PC-3 (cell line): ENCODE measurements at regions not wholly inside any gene's neighbourhood (a gene's known extent, or its start where the extent isn't known, plus 50 kb on each side); places are given as distances from the start of the nearest gene placed in this dataset.

Experiments
- ATAC-seq: fragments of 200-7000 bp; cut with Tn5 transposase; 2 replicates; pipeline ENCODE4 v1.9.1; 2020; ENCODE audit warnings: mild to moderate bottlenecking, moderate library complexity
- BruUV-seq: library from RNA; stranded (reverse); fragments of 400-500 nt; replicated peaks from 2 replicates; lab custom pipeline; 2021; lab: Mats Ljungman, UMichigan
- CTCF ChIA-PET: fragments of 300-600 bp; sonication (Branson Sonifier 250); formaldehyde crosslinking; loops from one replicate; lab custom pipeline; 2022; ENCODE audit warnings: antibody characterized with exemption; lab: Charles Lee
- POLR2A ChIA-PET: fragments of 300-600 bp; sonication (Branson Sonifier 250); formaldehyde crosslinking; loops from one replicate; lab custom pipeline; 2022; ENCODE audit warnings: antibody characterized with exemption; ENCODE audit not compliant: unreplicated experiment; lab: Charles Lee
- DNase-seq: peaks from one replicate; pipeline ENCODE4 v3.0.0-alpha.2; 2015
- H2AFZ ChIP-seq: fragments of 300-600 bp; sonication (generic); 2 replicates; pipeline ENCODE4 v1.6.0; 2016; ENCODE audit warnings: antibody characterized with exemption, low read length
- H3F3A ChIP-seq: fragments of 300-600 bp; sonication (generic); one replicate; pipeline ENCODE4 v1.6.0; 2017; ENCODE audit warnings: antibody characterized with exemption, low read length, control low read depth, mild to moderate bottlenecking; ENCODE audit not compliant: unreplicated experiment
- H3K27ac ChIP-seq: fragments of 300-600 bp; sonication (generic); 2 replicates; pipeline ENCODE4 v1.5.1; 2016; ENCODE audit warnings: mild to moderate bottlenecking, low read length
- H3K27me3 ChIP-seq: fragments of 300-600 bp; sonication (generic); 2 replicates; pipeline ENCODE4 v1.6.1; 2016; ENCODE audit warnings: low read length, mixed read lengths
- H3K36me3 ChIP-seq: fragments of 300-600 bp; sonication (generic); 2 replicates; pipeline ENCODE4 v1.6.1; 2016; ENCODE audit warnings: low read depth, mixed run types, low read length, mixed read lengths
- H3K4me1 ChIP-seq: fragments of 300-600 bp; sonication (generic); 2 replicates; pipeline ENCODE4 v1.5.1; 2016; ENCODE audit warnings: low read length; ENCODE audit not compliant: insufficient read depth
- H3K4me2 ChIP-seq: fragments of 300-600 bp; sonication (generic); 2 replicates; pipeline ENCODE4 v1.6.0; 2016; ENCODE audit warnings: low read length
- H3K4me3 ChIP-seq: fragments of 300-600 bp; sonication (generic); 2 replicates; pipeline ENCODE4 v1.5.1; 2016; ENCODE audit warnings: mild to moderate bottlenecking, low read length, mixed read lengths
- H3K79me2 ChIP-seq: fragments of 300-600 bp; sonication (generic); 2 replicates; pipeline ENCODE4 v1.6.1; 2017; ENCODE audit warnings: low read length, mixed read lengths
- H3K9ac ChIP-seq: fragments of 300-600 bp; sonication (generic); 2 replicates; pipeline ENCODE4 v1.6.0; 2016; ENCODE audit warnings: mild to moderate bottlenecking, low read length
- H3K9me2 ChIP-seq: fragments of 300-600 bp; sonication (generic); replicated peaks from 2 replicates; pipeline ENCODE4 v1.6.1; 2016; ENCODE audit warnings: mixed run types, low read length, mixed read lengths
- H3K9me3 ChIP-seq: fragments of 300-600 bp; sonication (generic); 2 replicates; pipeline ENCODE4 v1.6.1; 2016; ENCODE audit warnings: low read length, mixed read lengths
- H4K20me1 ChIP-seq: fragments of 300-600 bp; sonication (generic); 2 replicates; pipeline ENCODE4 v1.6.1; 2016; ENCODE audit warnings: low read length, mixed read lengths
- EZH2 ChIP-seq: fragments of 300-600 bp; sonication (generic); IDR thresholded peaks from one replicate; pipeline ENCODE4 v1.6.1; 2017; ENCODE audit warnings: antibody characterized with exemption, mild to moderate bottlenecking, low read length; ENCODE audit not compliant: unreplicated experiment
- EZH2phosphoT487 ChIP-seq: fragments of 300-600 bp; sonication (generic); IDR thresholded peaks from 2 replicates; pipeline ENCODE4 v1.6.1; 2018; ENCODE audit warnings: mild to moderate bottlenecking, antibody characterized with exemption, low read length, borderline replicate concordance
- intact Hi-C: fragments of 100-400 bp; cut with micrococcal nuclease; formaldehyde crosslinking; loops from 2 replicates; pipeline ENCODE4 v1.9.0; 2023
- TF ChIP-seq, protein P1 (sequence below): fragments of 300-600 bp; sonication (generic); conservative IDR thresholded peaks from 2 replicates; pipeline ENCODE4 v1.5.1; 2017; ENCODE audit warnings: antibody characterized with exemption, low read depth, mild to moderate bottlenecking, low read length

DNA sequence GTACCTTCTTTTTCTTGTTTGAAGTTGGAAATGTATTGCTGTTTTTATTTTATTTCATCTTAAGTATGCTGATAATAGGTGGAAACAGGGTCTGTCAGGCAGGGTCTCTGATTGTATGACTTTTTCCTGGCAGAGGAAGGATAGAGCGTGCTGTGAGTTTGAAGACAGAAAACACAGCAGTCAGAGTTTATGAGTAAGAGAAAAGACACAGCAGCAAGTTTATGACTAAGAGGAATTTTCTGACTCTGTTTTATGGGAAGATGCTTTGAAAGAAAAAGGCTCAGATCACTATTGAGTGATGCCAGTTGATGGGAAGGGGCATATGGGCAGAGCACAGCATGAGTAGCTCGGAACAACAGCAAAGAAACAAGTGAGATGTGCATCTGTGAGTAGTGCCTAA is 379.1 kb downstream of the MEIS1 start:
- intact Hi-C loops: no loop called here
- H2AFZ ChIP-seq: no peak overlapping the region
- TF ChIP-seq EZH2phosphoT487 (no peak), EZH2 (no peak)
- TF ChIP-seq, protein P1, sequence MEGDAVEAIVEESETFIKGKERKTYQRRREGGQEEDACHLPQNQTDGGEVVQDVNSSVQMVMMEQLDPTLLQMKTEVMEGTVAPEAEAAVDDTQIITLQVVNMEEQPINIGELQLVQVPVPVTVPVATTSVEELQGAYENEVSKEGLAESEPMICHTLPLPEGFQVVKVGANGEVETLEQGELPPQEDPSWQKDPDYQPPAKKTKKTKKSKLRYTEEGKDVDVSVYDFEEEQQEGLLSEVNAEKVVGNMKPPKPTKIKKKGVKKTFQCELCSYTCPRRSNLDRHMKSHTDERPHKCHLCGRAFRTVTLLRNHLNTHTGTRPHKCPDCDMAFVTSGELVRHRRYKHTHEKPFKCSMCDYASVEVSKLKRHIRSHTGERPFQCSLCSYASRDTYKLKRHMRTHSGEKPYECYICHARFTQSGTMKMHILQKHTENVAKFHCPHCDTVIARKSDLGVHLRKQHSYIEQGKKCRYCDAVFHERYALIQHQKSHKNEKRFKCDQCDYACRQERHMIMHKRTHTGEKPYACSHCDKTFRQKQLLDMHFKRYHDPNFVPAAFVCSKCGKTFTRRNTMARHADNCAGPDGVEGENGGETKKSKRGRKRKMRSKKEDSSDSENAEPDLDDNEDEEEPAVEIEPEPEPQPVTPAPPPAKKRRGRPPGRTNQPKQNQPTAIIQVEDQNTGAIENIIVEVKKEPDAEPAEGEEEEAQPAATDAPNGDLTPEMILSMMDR: no peak
- H3K79me2 ChIP-seq: no peaks in the 10 kb centered on the region
- H3K4me3 ChIP-seq: no peak overlapping the region
- no peaks in the 10 kb centered on the region for H3F3A ChIP-seq
- POLR2A ChIA-PET: no interaction called here
- H4K20me1 ChIP-seq: no peaks in the 10 kb centered on the region
- DNase-seq (no peak), ATAC-seq (no peak)
- no peak overlapping the region for H3K9ac ChIP-seq
- no peak overlapping the region for H3K27ac ChIP-seq
- no peaks in the 10 kb centered on the region for H3K4me1 ChIP-seq
- H3K36me3 ChIP-seq: no peaks in the 10 kb centered on the region
- no TSS peak for BruUV-seq
- H3K4me2 ChIP-seq: no peak overlapping the region
- H3K9me3 ChIP-seq: no peaks in the 10 kb centered on the region
- no peaks in the 10 kb centered on the region for H3K9me2 ChIP-seq
- no peaks in the 10 kb centered on the region for H3K27me3 ChIP-seq
- CTCF ChIA-PET: no interaction called here

DNA sequence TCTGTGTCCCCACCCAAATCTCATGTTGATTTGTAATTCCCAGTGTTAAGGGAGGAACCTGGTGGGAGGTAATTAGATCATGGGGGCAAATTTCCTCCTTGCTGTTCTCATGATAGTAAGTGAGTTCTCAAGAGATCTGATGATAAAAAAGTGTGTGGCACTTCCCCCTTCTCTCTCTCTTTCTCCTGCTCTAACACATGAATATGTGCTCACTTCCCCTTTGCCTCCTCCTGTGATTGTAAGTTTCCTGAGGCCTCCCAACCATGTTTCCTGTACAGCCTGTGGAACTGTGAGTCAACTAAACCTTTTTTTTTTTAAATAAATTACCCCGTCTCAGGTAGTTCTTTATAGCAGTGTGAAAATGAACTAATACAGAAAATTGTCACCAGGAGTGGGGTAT is 380.0 kb downstream of the MEIS1 start:
- DNase-seq (no peak), ATAC-seq (no peak)
- no peaks in the 10 kb centered on the region for H3K9me3 ChIP-seq
- no peak overlapping the region for H3K27ac ChIP-seq
- H3K4me1 ChIP-seq: no peaks in the 10 kb centered on the region
- H3K27me3 ChIP-seq: no peaks in the 10 kb centered on the region
- CTCF ChIA-PET: no interaction called here
- no peak overlapping the region for H3K4me2 ChIP-seq
- TF ChIP-seq EZH2 (no peak), EZH2phosphoT487 (no peak)
- TF ChIP-seq, protein P1: no peak
- no TSS peak for BruUV-seq
- H2AFZ ChIP-seq: no peak overlapping the region
- no peaks in the 10 kb centered on the region for H3K36me3 ChIP-seq
- H3K4me3 ChIP-seq: no peak overlapping the region
- H4K20me1 ChIP-seq: no peaks in the 10 kb centered on the region
- intact Hi-C loops: no loop called here
- no peak overlapping the region for H3K9ac ChIP-seq
- H3K79me2 ChIP-seq: no peaks in the 10 kb centered on the region
- POLR2A ChIA-PET: no interaction called here
- H3K9me2 ChIP-seq: no peaks in the 10 kb centered on the region
- no peaks in the 10 kb centered on the region for H3F3A ChIP-seq

DNA sequence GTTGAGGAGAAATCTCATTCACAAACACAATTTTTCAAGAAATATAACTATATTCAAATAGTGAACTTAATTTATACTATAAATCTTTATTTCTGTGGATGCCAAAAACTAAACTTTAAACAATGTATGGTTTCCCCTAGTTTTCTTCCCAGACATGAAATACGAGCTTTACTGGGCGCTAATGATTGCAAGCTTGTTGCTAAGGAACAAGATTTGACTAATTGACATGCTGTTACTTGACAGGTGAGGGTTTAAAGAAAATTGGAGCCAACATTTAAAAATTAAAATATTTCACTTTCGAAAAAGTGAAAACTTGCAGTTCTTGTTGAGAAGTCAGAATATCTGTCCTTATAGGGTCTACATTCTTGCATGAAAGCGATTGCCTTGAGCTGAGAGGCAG is 381.0 kb downstream of the MEIS1 start:
- Histone ChIP-seq H3K4me2 (no peak overlapping the region), H2AFZ (no peak overlapping the region), H3K36me3 (no peaks in the 10 kb centered on the region), H3K27me3 (no peaks in the 10 kb centered on the region), H3K79me2 (no peaks in the 10 kb centered on the region), H3F3A (no peaks in the 10 kb centered on the region), H4K20me1 (no peaks in the 10 kb centered on the region), H3K9me2 (no peaks in the 10 kb centered on the region), H3K9me3 (no peaks in the 10 kb centered on the region), H3K27ac (no peak overlapping the region), H3K4me3 (no peak overlapping the region), H3K9ac (no peak overlapping the region), H3K4me1 (no peaks in the 10 kb centered on the region)
- DNase-seq (no peak), ATAC-seq (no peak)
- ChIA-PET POLR2A (no interaction called here), CTCF (no interaction called here)
- intact Hi-C loops: no loop called here
- no peak for TF ChIP-seq EZH2phosphoT487
- no peak for TF ChIP-seq EZH2
- TF ChIP-seq, protein P1: no peak
- BruUV-seq: no TSS peak
